ENCODE measurements at regions not wholly inside any gene's neighbourhood (a gene's known extent, or its start where the extent isn't known, plus 50 kb on each side); places are given as distances from the start of the nearest gene placed in this dataset.

DNA sequence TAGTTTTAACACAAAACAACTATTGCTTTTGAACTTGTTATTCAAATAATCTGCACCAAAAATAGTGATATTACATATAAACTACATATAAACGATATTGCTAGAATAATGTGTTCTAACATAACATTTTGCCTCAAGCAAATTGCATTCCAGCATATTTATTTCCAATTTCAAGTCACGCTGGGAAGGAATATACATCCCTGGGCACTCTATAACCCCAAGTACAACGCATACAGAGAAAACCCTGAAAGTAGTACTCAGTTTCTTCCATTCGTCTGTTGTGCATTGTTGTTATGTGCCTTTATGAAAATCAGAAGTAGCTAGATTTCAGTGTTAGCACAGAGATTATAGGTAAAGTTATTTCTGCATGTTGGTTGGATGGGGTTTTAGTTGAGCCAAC, 251.5 kb downstream of the TUSC7 start:
- Mint-ChIP-seq H3K4me1 (no peaks in the 10 kb centered on the region), H3K36me3 (peaks cover 0 to 3% (median 0%) of the 10 kb centered on the region in 3 donors), H3K27me3 (ENCODE audit: low read depth in 3 of 3) (peaks cover 0 to 1% (median 0%) of the 10 kb centered on the region in 3 donors), H3K9me3 (peaks cover 0 to 44% (median 8%) of the 10 kb centered on the region in 6 donors), H3K4me3 (no peak overlapping the region), H3K27ac (no peak overlapping the region)
- DNase-seq, result no peak

DNA sequence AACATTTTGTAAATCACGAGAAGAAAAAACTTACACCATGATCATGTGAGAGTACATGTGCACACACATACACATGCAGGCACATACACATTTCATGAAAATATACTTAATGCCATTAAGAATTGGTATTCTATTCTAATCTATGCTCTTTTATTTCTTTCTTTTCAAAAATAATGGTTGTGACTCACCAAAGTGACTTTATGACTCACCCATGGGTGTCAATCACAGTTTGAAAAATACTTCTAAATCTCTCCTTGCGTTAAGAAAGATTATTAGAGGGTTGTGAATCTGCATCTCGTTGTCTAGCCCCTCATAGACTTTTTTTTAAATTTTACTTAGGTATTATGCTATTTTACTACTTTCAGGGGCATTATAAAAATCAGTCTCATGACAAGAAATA, 254.2 kb downstream of the TUSC7 start:
- Mint-ChIP-seq H3K27ac (no peak overlapping the region), H3K9me3 (peaks cover 0 to 49% (median 9%) of the 10 kb centered on the region in 6 donors), H3K4me1 (no peaks in the 10 kb centered on the region), H3K27me3 (ENCODE audit: low read depth in 3 of 3) (peaks cover 0 to 1% (median 0%) of the 10 kb centered on the region in 3 donors), H3K36me3 (peaks cover 0 to 3% (median 0%) of the 10 kb centered on the region in 3 donors), H3K4me3 (no peak overlapping the region)
- no peak for DNase-seq

DNA sequence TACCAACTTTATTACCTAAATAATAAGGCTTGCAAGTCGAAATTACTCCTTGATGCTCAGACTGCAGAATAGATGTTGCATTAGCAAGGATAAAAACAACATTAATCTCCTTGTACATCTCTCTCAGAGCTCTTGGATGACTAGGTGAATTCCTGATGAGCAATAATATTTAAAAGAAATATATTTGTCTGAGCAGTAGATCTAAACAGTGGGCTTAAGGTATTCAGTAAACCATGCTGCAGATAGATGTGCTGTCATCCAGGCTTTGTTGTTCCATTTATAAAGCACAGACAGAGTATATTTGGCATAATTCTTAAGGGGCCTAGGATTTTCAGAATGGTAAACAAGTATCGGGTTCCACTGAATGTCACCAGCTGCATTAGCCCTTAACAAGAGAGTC, 257.1 kb downstream of the TUSC7 start:
- H3K27me3 Mint-ChIP-seq (ENCODE audit: low read depth in 3 of 3), result peaks cover 0 to 2% (median 2%) of the 10 kb centered on the region in 3 donors
- no peak overlapping the region for H3K4me3 Mint-ChIP-seq
- H3K9me3 Mint-ChIP-seq, result peaks cover 0 to 48% (median 8%) of the 10 kb centered on the region in 6 donors
- no peak overlapping the region for H3K27ac Mint-ChIP-seq
- peaks cover 0 to 3% (median 0%) of the 10 kb centered on the region in 3 donors for H3K36me3 Mint-ChIP-seq
- no peaks in the 10 kb centered on the region for H3K4me1 Mint-ChIP-seq
- no peak for DNase-seq

DNA sequence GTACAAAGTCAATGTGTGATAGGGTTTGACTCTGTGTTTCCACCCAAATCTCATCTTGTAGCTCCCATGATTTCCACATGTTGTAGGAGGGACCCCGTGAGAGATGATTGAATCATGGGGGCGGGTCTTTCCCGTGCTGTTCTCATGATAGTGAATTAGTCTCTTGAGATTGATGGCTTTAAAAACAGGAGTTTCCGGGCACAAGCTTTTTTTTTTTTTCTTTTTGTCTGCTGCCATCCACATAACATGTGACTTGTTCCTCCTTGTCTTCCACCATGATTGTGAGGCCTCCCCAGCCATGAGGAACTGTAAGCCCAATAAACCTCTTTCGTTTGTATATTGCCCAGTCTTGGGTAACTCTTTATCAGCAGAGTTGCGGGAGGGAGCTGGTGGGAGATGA, 259.6 kb downstream of the TUSC7 start:
- Mint-ChIP-seq H3K4me1 (no peaks in the 10 kb centered on the region), H3K4me3 (no peak overlapping the region), H3K9me3 (peaks cover 0 to 39% (median 8%) of the 10 kb centered on the region in 6 donors), H3K36me3 (peaks cover 0 to 3% (median 0%) of the 10 kb centered on the region in 3 donors), H3K27ac (no peak overlapping the region), H3K27me3 (ENCODE audit: low read depth in 3 of 3) (peaks cover 0 to 2% (median 2%) of the 10 kb centered on the region in 3 donors)
- no peak for DNase-seq

DNA sequence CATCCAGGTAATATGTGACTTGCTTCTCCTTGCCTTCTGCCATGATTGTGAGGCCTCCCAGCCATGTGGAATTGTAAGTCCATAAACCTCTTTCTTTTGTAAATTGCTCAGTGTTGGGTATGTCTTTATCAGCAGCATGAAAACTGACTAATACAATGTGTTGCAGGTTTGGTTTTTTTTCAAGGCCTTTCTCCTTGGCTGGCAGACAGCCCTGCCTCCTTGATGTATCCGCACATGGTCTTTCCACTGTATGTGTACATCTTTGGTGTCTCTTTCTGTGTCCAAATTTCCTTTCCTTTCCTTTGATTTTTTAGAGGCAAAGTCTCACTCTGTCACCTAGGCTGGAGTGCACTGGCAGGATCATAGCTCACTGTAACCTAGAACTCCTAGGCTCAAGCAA, 260.1 kb downstream of the TUSC7 start:
- no peaks in the 10 kb centered on the region for H3K4me1 Mint-ChIP-seq
- H3K9me3 Mint-ChIP-seq, result peaks cover 0 to 36% (median 8%) of the 10 kb centered on the region in 6 donors
- H3K27me3 Mint-ChIP-seq (ENCODE audit: low read depth in 3 of 3), result peaks cover 0 to 2% (median 2%) of the 10 kb centered on the region in 3 donors
- H3K36me3 Mint-ChIP-seq, result no peaks in the 10 kb centered on the region
- H3K4me3 Mint-ChIP-seq, result no peak overlapping the region
- H3K27ac Mint-ChIP-seq, result no peak overlapping the region
- DNase-seq, result no peak

DNA sequence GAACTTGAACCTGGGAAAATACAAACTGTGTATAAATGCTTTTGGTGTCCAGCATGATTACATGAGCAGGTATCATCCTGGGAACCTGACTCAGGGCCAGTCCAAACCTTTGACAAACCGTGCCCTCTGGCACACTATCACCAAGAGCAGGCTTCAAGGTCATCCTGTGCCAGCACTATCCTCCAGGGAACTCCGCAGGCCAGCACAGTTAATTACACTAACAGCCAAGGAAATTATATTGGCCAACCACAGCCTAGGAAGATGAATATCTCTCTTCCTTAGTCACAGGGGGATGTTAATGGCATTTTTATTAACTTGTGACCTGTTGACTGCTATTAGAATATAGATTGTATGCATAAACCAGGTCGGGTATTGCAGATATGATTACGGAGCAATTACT, 262.0 kb downstream of the TUSC7 start:
- Mint-ChIP-seq H3K4me3 (no peak overlapping the region), H3K27me3 (ENCODE audit: low read depth in 3 of 3) (peaks cover 0 to 2% (median 2%) of the 10 kb centered on the region in 3 donors)

DNA sequence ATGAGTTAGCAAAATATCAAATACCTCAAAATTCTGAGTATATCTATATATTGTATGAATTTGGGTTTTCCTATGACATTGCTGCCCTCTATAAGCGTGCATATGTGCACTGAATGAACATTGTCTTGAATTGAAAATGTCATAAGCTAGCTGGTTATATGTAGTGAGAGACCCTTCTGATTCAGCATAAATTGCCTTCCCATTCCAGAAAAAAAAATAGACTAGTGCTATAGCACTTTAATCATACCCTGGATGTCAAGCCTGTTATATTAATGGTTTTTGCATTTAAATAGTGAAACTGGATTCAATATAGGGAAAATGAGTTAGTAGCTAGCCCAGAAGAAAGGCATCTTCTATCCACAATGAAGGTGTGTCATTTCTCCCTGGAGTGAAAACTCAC, 265.1 kb downstream of the TUSC7 start:
- H3K4me3 Mint-ChIP-seq, result no peak overlapping the region
- no peak for DNase-seq
- no peak overlapping the region for H3K27ac Mint-ChIP-seq
- no peaks in the 10 kb centered on the region for H3K36me3 Mint-ChIP-seq
- peaks cover 0 to 3% (median 2%) of the 10 kb centered on the region in 3 donors for H3K27me3 Mint-ChIP-seq (ENCODE audit: low read depth in 3 of 3)
- H3K4me1 Mint-ChIP-seq, result no peaks in the 10 kb centered on the region
- H3K9me3 Mint-ChIP-seq, result peaks cover 0 to 26% (median 4%) of the 10 kb centered on the region in 6 donors

More for the DNA sequence above, 262.0 kb downstream of the TUSC7 start:
- Mint-ChIP-seq H3K9me3 (peaks cover 0 to 38% (median 8%) of the 10 kb centered on the region in 6 donors), H3K27ac (no peak overlapping the region), H3K4me1 (no peaks in the 10 kb centered on the region), H3K36me3 (no peaks in the 10 kb centered on the region)
- no peak for DNase-seq

DNA sequence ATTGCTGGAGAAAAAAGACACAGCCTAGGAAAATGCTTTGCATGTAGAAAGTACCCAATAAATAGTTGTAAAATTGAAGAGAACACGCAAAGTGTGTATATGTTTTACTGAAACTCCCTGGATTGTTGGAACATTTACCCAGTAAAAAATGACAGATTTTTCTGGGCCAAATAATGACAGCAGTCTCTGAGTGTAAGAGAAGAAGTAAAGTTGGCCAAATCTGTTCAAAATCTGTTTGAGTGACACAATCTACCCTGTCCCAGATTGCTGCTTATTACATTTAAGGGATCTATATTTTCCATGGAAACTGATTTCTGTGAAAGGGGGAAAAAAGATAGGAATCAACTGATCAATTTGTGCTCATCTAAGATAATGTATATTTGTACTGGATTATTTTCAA, 267.9 kb downstream of the TUSC7 start:
- H3K4me3 Mint-ChIP-seq, result no peak overlapping the region
- no peak for DNase-seq
- peaks cover 1 to 24% (median 6%) of the 10 kb centered on the region in 6 donors for H3K9me3 Mint-ChIP-seq
- H3K36me3 Mint-ChIP-seq, result no peaks in the 10 kb centered on the region
- peaks cover 0 to 3% (median 0%) of the 10 kb centered on the region in 3 donors for H3K27me3 Mint-ChIP-seq (ENCODE audit: low read depth in 3 of 3)
- no peak overlapping the region for H3K27ac Mint-ChIP-seq
- H3K4me1 Mint-ChIP-seq, result no peaks in the 10 kb centered on the region

DNA sequence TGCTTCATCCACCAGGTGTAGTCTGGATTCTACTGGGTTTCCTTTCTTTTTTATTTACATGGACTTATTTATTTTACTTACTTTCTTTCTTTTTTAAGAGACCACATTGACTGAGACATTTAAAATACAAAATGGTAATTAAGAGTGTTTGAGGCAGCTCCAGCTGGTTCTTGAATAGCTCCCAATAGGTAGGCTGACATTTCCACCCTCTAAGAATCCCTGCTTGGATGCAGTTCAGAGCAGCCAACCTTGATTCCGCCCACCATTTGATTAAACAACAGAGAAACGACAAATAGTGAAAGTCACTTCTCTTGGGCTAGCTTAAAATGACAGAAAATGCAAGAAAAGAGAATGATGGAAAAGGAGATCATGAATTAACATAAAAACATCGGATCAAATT, 270.5 kb downstream of the TUSC7 start:
- Mint-ChIP-seq H3K4me1 (no peaks in the 10 kb centered on the region), H3K27ac (no peak overlapping the region), H3K4me3 (no peak overlapping the region), H3K36me3 (no peaks in the 10 kb centered on the region), H3K27me3 (ENCODE audit: low read depth in 3 of 3) (peaks cover 0 to 4% (median 2%) of the 10 kb centered on the region in 3 donors), H3K9me3 (peaks cover 1 to 24% (median 8%) of the 10 kb centered on the region in 6 donors)
- no peak for DNase-seq

DNA sequence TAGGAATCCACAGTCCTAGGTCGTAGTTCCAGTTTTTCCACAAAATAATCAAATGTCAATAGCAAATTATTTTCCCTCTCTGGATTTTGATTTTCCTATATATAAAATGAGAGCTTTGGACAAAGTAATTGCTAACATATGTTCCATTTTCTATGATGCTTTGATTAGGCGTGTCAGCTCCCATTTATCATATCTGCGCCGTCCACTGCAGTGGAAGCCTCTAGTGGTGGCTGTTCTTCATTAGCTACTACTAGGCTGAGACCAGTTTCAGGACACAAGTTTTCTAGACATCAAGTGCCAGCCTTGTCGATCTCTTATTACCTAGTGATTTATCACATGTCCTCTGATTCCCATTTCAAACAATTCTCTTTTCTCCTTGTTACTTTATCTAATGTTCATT, 271.5 kb downstream of the TUSC7 start:
- H3K4me3 Mint-ChIP-seq, result no peak overlapping the region
- peaks cover 1 to 22% (median 10%) of the 10 kb centered on the region in 6 donors for H3K9me3 Mint-ChIP-seq
- no peaks in the 10 kb centered on the region for H3K36me3 Mint-ChIP-seq
- peaks cover 0 to 4% (median 2%) of the 10 kb centered on the region in 3 donors for H3K27me3 Mint-ChIP-seq (ENCODE audit: low read depth in 3 of 3)
- no peaks in the 10 kb centered on the region for H3K4me1 Mint-ChIP-seq
- no peak overlapping the region for H3K27ac Mint-ChIP-seq
- no peak for DNase-seq

DNA sequence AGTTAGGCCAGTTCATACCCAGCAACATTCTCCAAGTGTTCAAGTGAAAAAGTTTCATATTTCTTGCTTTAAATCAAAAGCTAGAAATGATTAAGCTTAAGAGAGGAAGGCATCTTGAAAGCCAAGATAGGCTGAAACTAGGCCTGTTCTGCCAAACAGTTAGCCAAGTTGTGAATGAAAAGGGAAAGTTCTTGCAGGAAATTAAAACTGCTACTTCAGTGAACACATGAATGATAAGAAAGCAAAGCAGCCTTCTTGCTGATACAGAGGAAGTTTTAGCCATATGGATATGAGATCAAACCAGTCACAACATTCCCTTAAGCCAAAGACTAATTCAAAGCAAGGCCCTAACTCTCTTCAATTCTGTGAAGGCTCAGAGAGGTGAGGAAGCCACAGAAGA, 274.7 kb downstream of the TUSC7 start:
- H3K36me3 Mint-ChIP-seq, result no peaks in the 10 kb centered on the region
- H3K9me3 Mint-ChIP-seq, result peaks cover 1 to 24% (median 8%) of the 10 kb centered on the region in 6 donors
- H3K4me1 Mint-ChIP-seq, result no peaks in the 10 kb centered on the region
- H3K27me3 Mint-ChIP-seq (ENCODE audit: low read depth in 3 of 3), result peaks cover 0 to 2% (median 1%) of the 10 kb centered on the region in 3 donors
- DNase-seq, result no peak
- H3K27ac Mint-ChIP-seq, result no peak overlapping the region
- H3K4me3 Mint-ChIP-seq, result no peak overlapping the region

DNA sequence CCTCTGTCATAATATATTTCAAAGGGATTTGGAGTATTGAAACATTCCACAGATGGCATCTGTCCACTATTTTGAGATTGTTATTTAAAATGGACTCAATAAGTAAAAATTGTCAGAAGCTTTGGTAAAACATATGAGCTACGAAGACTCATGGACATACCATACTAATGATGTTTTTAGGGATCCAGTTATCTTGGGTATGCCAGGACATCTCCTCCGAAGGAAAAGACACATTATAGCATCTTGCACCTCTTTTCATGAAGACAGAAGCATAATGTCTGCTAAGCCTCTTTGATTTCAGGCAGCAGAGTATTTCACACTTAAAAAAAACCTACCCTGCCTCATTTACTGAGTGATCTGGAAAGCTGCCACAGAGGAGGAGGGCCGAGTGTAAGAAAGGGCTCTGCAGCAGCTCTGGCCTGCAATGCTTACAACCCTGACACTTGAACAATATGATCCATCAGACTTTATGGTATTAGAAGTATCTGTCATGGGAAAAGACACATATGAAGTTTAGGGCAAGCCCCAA, 284.8 kb downstream of the TUSC7 start:
- H3K9me3 Mint-ChIP-seq, result peaks cover 0 to 23% (median 6%) of the 10 kb centered on the region in 6 donors
- DNase-seq, result no peak
- no peaks in the 10 kb centered on the region for H3K4me1 Mint-ChIP-seq
- no peaks in the 10 kb centered on the region for H3K36me3 Mint-ChIP-seq
- H3K27me3 Mint-ChIP-seq (ENCODE audit: low read depth in 3 of 3), result no peaks in the 10 kb centered on the region
- no peak overlapping the region for H3K4me3 Mint-ChIP-seq
- no peak overlapping the region for H3K27ac Mint-ChIP-seq

DNA sequence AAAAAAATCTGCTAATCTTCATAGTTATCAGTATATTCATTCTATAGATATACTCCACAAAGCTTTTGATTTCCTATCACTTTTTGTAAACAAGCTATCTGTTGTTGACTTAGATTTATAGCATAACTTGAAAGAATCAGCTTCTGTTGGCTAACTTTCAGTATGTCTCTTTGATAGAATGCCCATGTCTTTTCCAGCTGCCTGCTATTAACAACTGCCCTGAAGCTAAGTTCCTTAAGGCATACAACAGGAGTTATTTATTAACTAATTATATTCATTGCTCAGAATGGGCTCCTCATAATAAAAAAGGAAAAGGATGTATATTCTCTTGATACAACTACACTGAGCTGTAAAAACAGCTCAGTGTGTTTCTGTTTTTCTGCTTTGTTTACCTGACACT, 293.9 kb downstream of the TUSC7 start:
- H3K27ac Mint-ChIP-seq, result no peak overlapping the region

DNA sequence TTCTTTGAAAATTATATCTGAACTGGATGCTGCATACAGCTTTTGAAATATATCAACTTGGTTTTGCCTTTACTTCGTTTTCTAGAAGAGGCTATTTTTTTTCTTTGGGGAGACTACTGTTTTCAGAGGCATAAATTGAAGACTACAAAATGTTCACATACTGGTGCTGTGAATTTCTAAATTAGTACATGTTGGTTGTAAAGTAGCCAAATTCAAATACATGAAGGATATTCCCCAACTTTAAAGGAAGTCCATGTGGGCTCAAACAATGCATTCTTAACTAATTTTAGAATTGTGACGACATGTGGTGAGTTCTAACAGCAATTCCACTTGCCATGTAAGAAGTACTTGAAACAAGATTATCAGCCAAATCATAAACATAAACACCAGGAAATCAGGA, 295.7 kb downstream of the TUSC7 start:
- no peak for DNase-seq
- peaks cover 0 to 2% (median 2%) of the 10 kb centered on the region in 3 donors for H3K27me3 Mint-ChIP-seq (ENCODE audit: low read depth in 3 of 3)
- H3K4me3 Mint-ChIP-seq, result no peak overlapping the region
- H3K36me3 Mint-ChIP-seq, result no peaks in the 10 kb centered on the region
- H3K4me1 Mint-ChIP-seq, result peaks cover 0 to 5% of the 10 kb centered on the region in 2 donors
- H3K9me3 Mint-ChIP-seq, result peaks cover 0 to 16% (median 3%) of the 10 kb centered on the region in 6 donors
- H3K27ac Mint-ChIP-seq, result no peak overlapping the region

More for the DNA sequence above, 293.9 kb downstream of the TUSC7 start:
- no peak overlapping the region for H3K4me3 Mint-ChIP-seq
- H3K36me3 Mint-ChIP-seq, result no peaks in the 10 kb centered on the region
- H3K27me3 Mint-ChIP-seq (ENCODE audit: low read depth in 3 of 3), result peaks cover 0 to 2% (median 2%) of the 10 kb centered on the region in 3 donors
- peaks cover 0 to 5% of the 10 kb centered on the region in 2 donors for H3K4me1 Mint-ChIP-seq
- no peak for DNase-seq
- H3K9me3 Mint-ChIP-seq, result peaks cover 0 to 13% (median 2%) of the 10 kb centered on the region in 6 donors
